CD4-positive, alpha-beta memory T cell (primary cell): ENCODE measurements at regions not wholly inside any gene's neighbourhood (a gene's known extent, or its start where the extent isn't known, plus 50 kb on each side); places are given as distances from the start of the nearest gene placed in this dataset.

Experiments used
- CTCF ChIA-PET: fragments of 350-600 bp; sonication (Branson Sonifier 250); formaldehyde crosslinking; loops from one replicate; lab custom pipeline; 2021; ENCODE audit warnings: inconsistent platforms; ENCODE audit not compliant: partially characterized antibody; lab: Charles Lee
- POLR2A ChIA-PET: fragments of 350-600 bp; sonication (Branson Sonifier 250); formaldehyde crosslinking; loops from one replicate; lab custom pipeline; 2021; ENCODE audit not compliant: partially characterized antibody; lab: Charles Lee
- DNase-seq, 5 donors: peaks; one replicate each; pipeline versions ENCODE4 v3.0.0 to v3.0.0-alpha.2; 2020 to 2022; ENCODE audit warnings: mixed read lengths in 1 of 5
- H3K27ac ChIP-seq: one replicate; pipeline ENCODE4 v1.7.0; 2013; ENCODE audit warnings: low read depth, low read length
- H3K27me3 ChIP-seq: 2 replicates; pipeline ENCODE4 v1.7.0; 2013; ENCODE audit warnings: mild to moderate bottlenecking, low read length, moderate library complexity; ENCODE audit not compliant: insufficient read depth
- H3K36me3 ChIP-seq: 2 replicates; pipeline ENCODE4 v1.7.0; 2013; ENCODE audit warnings: mild to moderate bottlenecking, low read length, moderate library complexity; ENCODE audit not compliant: insufficient read depth
- H3K4me1 ChIP-seq: 2 replicates; pipeline ENCODE4 v1.7.0; 2013; ENCODE audit warnings: mild to moderate bottlenecking, low read length, moderate library complexity; ENCODE audit not compliant: insufficient read depth
- H3K4me3 ChIP-seq, 2 donors: one replicate each; pipeline ENCODE4 v1.7.0; 2013; ENCODE audit warnings: low read length in 2 of 2, mild to moderate bottlenecking in 1 of 2
- H3K9me3 ChIP-seq, 2 donors: one replicate each; pipeline ENCODE4 v1.7.0; 2013; ENCODE audit warnings: low read length in 2 of 2, control low read depth in 1 of 2; ENCODE audit not compliant: control insufficient read depth in 1 of 2
- H3K27ac Mint-ChIP-seq, 7 donors: one replicate each; pipeline ENCODE4 v1.8.0; 2020 to 2021; ENCODE audit warnings: mixed read lengths in 7 of 7, mild to moderate bottlenecking in 6 of 7, inconsistent platforms in 3 of 7, moderate library complexity in 3 of 7
- H3K27me3 Mint-ChIP-seq, 2 donors: one replicate each; pipeline ENCODE4 v1.8.0; 2020 to 2021; ENCODE audit warnings: mixed read lengths in 2 of 2
- H3K36me3 Mint-ChIP-seq, 2 donors: one replicate each; pipeline ENCODE4 v1.8.0; 2020 to 2021; ENCODE audit warnings: mixed read lengths in 2 of 2, inconsistent platforms in 1 of 2, mild to moderate bottlenecking in 1 of 2
- H3K4me1 Mint-ChIP-seq, 4 donors: one replicate each; pipeline ENCODE4 v1.8.0; 2020 to 2021; ENCODE audit warnings: mixed read lengths in 4 of 4, mild to moderate bottlenecking in 1 of 4
- H3K4me3 Mint-ChIP-seq, 8 donors: one replicate each; pipeline ENCODE4 v1.8.0; 2020 to 2021; ENCODE audit warnings: mixed read lengths in 8 of 8, mild to moderate bottlenecking in 7 of 8, moderate library complexity in 6 of 8, inconsistent platforms in 3 of 8
- H3K9me3 Mint-ChIP-seq, 8 donors: one replicate each; pipeline ENCODE4 v1.8.0; 2020 to 2021; ENCODE audit warnings: mixed read lengths in 8 of 8, mild to moderate bottlenecking in 5 of 8, inconsistent platforms in 3 of 8, moderate library complexity in 1 of 8
- intact Hi-C: fragments of 100-400 bp; cut with micrococcal nuclease; formaldehyde crosslinking; loops from one replicate; pipeline ENCODE4 v1.15.1; 2023

- no peaks in the 10 kb centered on the region for H3K36me3 ChIP-seq
- H3K9me3 ChIP-seq = no peaks in the 10 kb centered on the region
- ChIA-PET CTCF (interaction anchor here (0.7 kb wide), 1 partner anchor 470 kb away, joined by 3 read pairs; no protein-coding TSS in a partner anchor), POLR2A (no interaction called here)
- H3K27ac Mint-ChIP-seq = no peak overlapping the region
- DNase-seq = no peak
- H3K4me1 Mint-ChIP-seq = no peaks in the 10 kb centered on the region
- no peaks in the 10 kb centered on the region for H3K27me3 ChIP-seq
- H3K4me1 ChIP-seq = no peaks in the 10 kb centered on the region
- no peak overlapping the region for H3K4me3 ChIP-seq
- no peak overlapping the region for H3K27ac ChIP-seq
- intact Hi-C loops = no loop called here
- H3K27me3 Mint-ChIP-seq = no peaks in the 10 kb centered on the region
- H3K9me3 Mint-ChIP-seq = peaks cover 0 to 8% (median 2%) of the 10 kb centered on the region in 8 donors
- no peak overlapping the region for H3K4me3 Mint-ChIP-seq
- H3K36me3 Mint-ChIP-seq = no peaks in the 10 kb centered on the region
Measured at GRCh38 chr2:129224486-129224885, 755.0 kb upstream of the RAB6C start.

- Mint-ChIP-seq H3K27me3 (no peaks in the 10 kb centered on the region), H3K27ac (no peak overlapping the region), H3K4me1 (no peaks in the 10 kb centered on the region), H3K9me3 (peaks cover 0 to 7% (median 0%) of the 10 kb centered on the region in 8 donors), H3K4me3 (no peak overlapping the region), H3K36me3 (no peaks in the 10 kb centered on the region)
- intact Hi-C loops = no loop called here
- Histone ChIP-seq H3K27ac (no peak overlapping the region), H3K4me3 (no peak overlapping the region), H3K36me3 (no peaks in the 10 kb centered on the region), H3K4me1 (no peaks in the 10 kb centered on the region), H3K9me3 (no peaks in the 10 kb centered on the region), H3K27me3 (no peaks in the 10 kb centered on the region)
- DNase-seq = no peak
- ChIA-PET POLR2A (no interaction called here), CTCF (no interaction called here)
Measured at GRCh38 chr2:129229196-129229595, 750.3 kb upstream of the RAB6C start.

GRCh38 chr2:129229830-129230441, 749.5 kb upstream of the RAB6C start:
- Mint-ChIP-seq H3K27me3 (no peaks in the 10 kb centered on the region), H3K27ac (no peak overlapping the region), H3K9me3 (peaks cover 0 to 5% (median 0%) of the 10 kb centered on the region in 8 donors), H3K36me3 (no peaks in the 10 kb centered on the region), H3K4me1 (no peaks in the 10 kb centered on the region), H3K4me3 (no peak overlapping the region)
- intact Hi-C loops = no loop called here
- Histone ChIP-seq H3K4me1 (no peaks in the 10 kb centered on the region), H3K4me3 (no peak overlapping the region), H3K27ac (no peak overlapping the region), H3K27me3 (no peaks in the 10 kb centered on the region), H3K36me3 (no peaks in the 10 kb centered on the region), H3K9me3 (no peaks in the 10 kb centered on the region)
- POLR2A ChIA-PET = no interaction called here
- no peak for DNase-seq
- CTCF ChIA-PET = no interaction called here

GRCh38 chr2:129231924-129232323, 747.5 kb upstream of the RAB6C start:
- Mint-ChIP-seq H3K27ac (no peak overlapping the region), H3K4me3 (no peak overlapping the region), H3K9me3 (peaks cover 0 to 13% (median 2%) of the 10 kb centered on the region in 8 donors), H3K27me3 (no peaks in the 10 kb centered on the region), H3K36me3 (no peaks in the 10 kb centered on the region), H3K4me1 (no peaks in the 10 kb centered on the region)
- H3K36me3 ChIP-seq = no peaks in the 10 kb centered on the region
- no peaks in the 10 kb centered on the region for H3K4me1 ChIP-seq
- POLR2A ChIA-PET = no interaction called here
- no peaks in the 10 kb centered on the region for H3K9me3 ChIP-seq
- no peak overlapping the region for H3K27ac ChIP-seq
- no peak overlapping the region for H3K4me3 ChIP-seq
- no peaks in the 10 kb centered on the region for H3K27me3 ChIP-seq
- no peak for DNase-seq
- CTCF ChIA-PET = no interaction called here
- intact Hi-C loops = no loop called here

- H3K36me3 ChIP-seq = no peaks in the 10 kb centered on the region
- no peak overlapping the region for H3K4me3 ChIP-seq
- intact Hi-C loops = no loop called here
- Mint-ChIP-seq H3K4me1 (no peaks in the 10 kb centered on the region), H3K4me3 (no peak overlapping the region), H3K27me3 (no peaks in the 10 kb centered on the region), H3K9me3 (peaks cover 0 to 13% (median 2%) of the 10 kb centered on the region in 8 donors), H3K27ac (no peak overlapping the region), H3K36me3 (no peaks in the 10 kb centered on the region)
- H3K9me3 ChIP-seq = no peaks in the 10 kb centered on the region
- CTCF ChIA-PET = no interaction called here
- no peak for DNase-seq
- H3K4me1 ChIP-seq = no peaks in the 10 kb centered on the region
- H3K27ac ChIP-seq = no peak overlapping the region
- H3K27me3 ChIP-seq = no peaks in the 10 kb centered on the region
- POLR2A ChIA-PET = no interaction called here
Measured at GRCh38 chr2:129233166-129233565, 746.3 kb upstream of the RAB6C start.

- Histone ChIP-seq H3K4me3 (no peak overlapping the region), H3K4me1 (no peaks in the 10 kb centered on the region), H3K27me3 (no peaks in the 10 kb centered on the region), H3K9me3 (no peaks in the 10 kb centered on the region), H3K36me3 (no peaks in the 10 kb centered on the region), H3K27ac (no peak overlapping the region)
- Mint-ChIP-seq H3K27me3 (no peaks in the 10 kb centered on the region), H3K36me3 (no peaks in the 10 kb centered on the region), H3K9me3 (peaks cover 0 to 13% (median 2%) of the 10 kb centered on the region in 8 donors), H3K4me1 (no peaks in the 10 kb centered on the region), H3K27ac (no peak overlapping the region), H3K4me3 (no peak overlapping the region)
- ChIA-PET POLR2A (no interaction called here), CTCF (no interaction called here)
- DNase-seq = no peak
- intact Hi-C loops = no loop called here
Measured at GRCh38 chr2:129233751-129234406, 745.6 kb upstream of the RAB6C start.

GRCh38 chr2:129236601-129237000, 742.9 kb upstream of the RAB6C start:
- no peaks in the 10 kb centered on the region for H3K4me1 Mint-ChIP-seq
- no peak overlapping the region for H3K27ac ChIP-seq

More at GRCh38 chr2:129236601-129237000, 742.9 kb upstream of the RAB6C start:
- Mint-ChIP-seq H3K9me3 (peaks cover 0 to 13% (median 2%) of the 10 kb centered on the region in 8 donors), H3K27me3 (no peaks in the 10 kb centered on the region), H3K4me3 (no peak overlapping the region), H3K27ac (no peak overlapping the region), H3K36me3 (no peaks in the 10 kb centered on the region)
- Histone ChIP-seq H3K9me3 (no peaks in the 10 kb centered on the region), H3K4me1 (no peaks in the 10 kb centered on the region), H3K36me3 (no peaks in the 10 kb centered on the region), H3K27me3 (no peaks in the 10 kb centered on the region), H3K4me3 (no peak overlapping the region)
- DNase-seq = no peak
- POLR2A ChIA-PET = no interaction called here
- intact Hi-C loops = no loop called here
- CTCF ChIA-PET = no interaction called here
